GM19239 (cell line): ENCODE measurements at regions not wholly inside any gene's neighbourhood (a gene's known extent, or its start where the extent isn't known, plus 50 kb on each side); places are given as distances from the start of the nearest gene placed in this dataset.

Experiments
- DNase-seq: peaks from one replicate; pipeline ENCODE4 v3.0.0; 2011; ENCODE audit warnings: low spot score; ENCODE audit not compliant: insufficient read length
- FAIRE-seq: peaks from 2 replicates; lab custom pipeline; 2011; peaks lifted over from hg19 to GRCh38; lab: Jason Lieb, UNC

DNA sequence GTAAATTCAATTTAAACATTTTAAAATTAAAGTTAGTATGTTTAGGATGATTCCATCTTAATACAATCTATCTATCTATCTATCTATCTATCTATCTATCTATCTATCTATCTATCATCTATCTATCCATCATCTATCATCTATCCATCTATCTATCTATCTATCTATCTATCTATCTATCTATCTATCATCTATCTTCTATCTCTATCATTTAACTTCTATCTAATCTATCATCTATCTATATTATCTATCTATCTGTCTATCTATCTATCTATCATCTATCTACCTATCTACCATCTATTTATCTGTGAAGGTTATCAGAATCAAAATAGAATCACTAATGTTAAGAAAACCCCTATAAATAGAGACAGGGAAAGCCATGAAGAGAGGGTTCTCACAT, 78.3 kb downstream of the RAMP3 start:
- FAIRE-seq (no peak), DNase-seq (no peak)

DNA sequence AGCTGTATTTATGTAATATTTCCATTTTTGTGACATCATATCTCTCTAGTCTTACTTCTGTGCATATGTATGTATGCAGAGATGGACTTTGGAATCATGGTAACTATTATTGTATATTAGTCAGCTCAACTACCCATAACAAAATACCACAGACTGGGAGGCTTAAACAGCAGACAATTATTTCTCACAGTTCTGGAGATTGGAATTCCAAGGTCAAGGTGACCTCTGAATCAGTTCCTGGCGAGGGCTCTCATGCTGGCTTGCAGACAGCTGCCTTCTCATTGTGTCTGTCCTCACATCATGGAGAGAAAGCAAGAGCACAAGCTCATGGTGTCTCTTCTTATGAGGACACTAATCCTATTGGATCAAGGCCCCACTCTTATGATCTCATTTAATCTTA, 79.1 kb downstream of the RAMP3 start:
- no peak for DNase-seq

DNA sequence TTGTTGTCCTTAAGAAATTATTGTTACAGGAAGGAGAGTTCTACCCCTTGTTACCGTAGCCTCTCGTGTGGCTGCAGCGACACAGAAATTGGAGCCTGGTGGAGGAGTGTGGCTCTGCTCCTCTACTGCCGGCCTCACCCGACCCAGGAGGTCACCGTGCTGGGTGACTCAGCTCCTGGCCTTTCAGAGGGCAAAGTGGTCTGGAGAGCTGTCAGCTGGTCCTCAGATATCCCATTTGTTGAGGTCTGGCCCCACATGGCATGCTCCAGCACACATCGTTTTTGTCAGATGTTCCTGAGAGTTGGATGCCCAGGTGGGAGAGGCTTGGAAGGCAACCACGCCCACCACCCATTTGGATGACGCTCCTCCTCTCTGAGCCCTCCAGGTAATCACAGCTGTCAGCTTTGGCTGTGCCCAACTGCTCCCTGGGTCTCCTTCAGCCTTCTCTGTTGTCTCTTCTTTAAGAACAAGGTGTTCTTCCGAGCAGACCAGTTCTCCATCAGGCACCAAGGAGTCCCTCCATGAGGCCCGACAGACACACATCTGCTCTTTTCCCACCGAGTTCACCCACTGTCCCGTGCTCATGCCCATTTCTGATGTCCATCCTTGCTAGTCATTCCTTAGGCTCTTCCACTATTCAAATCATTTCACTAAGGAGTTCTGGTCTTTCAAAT, 80.3 kb downstream of the RAMP3 start:
- DNase-seq (no peak), FAIRE-seq (no peak)

More for the DNA sequence above, 79.1 kb downstream of the RAMP3 start:
- no peak for FAIRE-seq

DNA sequence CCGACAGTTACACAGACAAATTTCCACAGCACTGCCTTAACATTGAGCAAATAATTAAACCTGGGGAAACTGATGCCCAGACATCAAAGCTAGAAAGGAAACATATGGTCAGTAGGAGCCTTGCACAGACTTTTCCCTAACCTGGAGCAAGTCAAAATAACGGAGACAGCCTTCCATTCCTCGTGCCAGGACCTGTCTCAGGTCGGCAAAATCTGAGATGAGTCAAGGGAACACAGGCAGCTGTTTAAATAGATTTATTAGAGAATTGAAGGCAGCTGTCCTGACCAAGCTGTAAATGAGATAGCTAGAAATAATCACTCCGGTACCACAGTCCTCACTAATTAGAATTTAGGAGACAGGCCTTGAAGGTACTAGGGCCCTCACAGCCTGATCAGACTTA, 81.2 kb downstream of the RAMP3 start:
- FAIRE-seq (no peak), DNase-seq (no peak)

DNA sequence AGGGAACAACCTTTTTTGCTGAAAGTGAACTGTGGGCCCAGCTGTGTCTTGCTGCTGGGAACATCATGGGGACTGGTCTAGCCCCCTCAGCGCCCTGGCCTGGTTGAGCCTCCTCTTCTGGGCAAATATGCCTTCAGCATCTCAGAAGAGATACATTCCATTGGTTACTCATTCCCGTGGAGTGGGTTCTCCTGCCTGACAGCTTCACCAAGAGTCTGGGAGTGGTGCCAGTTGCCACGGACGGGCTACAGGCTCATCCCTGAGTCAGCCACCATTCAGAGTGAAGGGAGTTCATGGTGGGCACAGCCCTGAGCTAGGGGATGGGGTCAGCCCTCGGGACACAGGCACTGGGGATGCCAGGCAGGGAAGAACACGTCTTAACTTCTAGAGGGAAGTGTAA, 81.9 kb downstream of the RAMP3 start:
- FAIRE-seq: no peak
- no peak for DNase-seq

DNA sequence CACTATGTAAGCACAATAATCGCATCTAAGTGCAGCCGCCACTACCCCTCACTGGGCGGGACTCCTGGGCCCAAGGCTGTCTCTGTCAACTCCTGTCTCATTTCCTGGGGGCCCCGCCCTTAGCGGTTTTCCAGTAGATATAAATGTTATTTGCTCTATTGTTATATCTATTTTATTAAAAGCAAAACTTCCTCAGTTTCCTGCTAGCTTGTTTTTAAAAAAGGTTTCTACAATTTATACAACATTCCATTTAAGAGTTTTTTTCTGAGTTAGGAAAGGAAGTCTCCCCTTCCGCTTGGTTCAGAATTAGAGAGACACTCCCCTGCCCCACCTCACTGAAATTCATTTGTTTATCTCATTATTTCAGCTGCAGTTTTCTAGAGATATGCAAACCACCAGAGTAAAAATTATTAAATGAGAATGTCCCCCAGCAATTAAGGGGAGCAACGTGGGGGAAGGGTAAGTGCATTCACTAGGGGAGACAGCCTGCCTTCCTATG, 82.7 kb downstream of the RAMP3 start:
- DNase-seq (no peak), FAIRE-seq (no peak)

DNA sequence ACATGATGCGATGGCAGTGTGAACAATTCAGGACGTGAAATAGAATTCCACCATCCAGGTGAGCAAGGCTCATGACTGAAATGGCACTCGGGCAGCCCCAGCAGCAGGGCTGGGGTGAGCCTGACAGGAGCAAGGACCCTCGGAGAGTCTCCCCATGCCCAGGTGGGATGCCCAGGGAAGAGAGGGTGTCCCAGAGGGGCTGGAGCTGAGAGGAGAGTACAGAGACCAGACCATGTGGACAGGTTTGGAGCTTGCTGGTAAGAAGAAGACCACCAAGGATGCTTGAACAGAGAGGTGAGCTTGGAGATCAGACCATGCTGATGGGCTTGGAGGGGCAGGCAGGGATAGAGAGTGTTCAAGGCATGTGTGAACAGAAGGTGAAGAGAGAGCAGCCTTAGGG, 83.3 kb downstream of the RAMP3 start:
- no peak for DNase-seq
- FAIRE-seq: no peak

DNA sequence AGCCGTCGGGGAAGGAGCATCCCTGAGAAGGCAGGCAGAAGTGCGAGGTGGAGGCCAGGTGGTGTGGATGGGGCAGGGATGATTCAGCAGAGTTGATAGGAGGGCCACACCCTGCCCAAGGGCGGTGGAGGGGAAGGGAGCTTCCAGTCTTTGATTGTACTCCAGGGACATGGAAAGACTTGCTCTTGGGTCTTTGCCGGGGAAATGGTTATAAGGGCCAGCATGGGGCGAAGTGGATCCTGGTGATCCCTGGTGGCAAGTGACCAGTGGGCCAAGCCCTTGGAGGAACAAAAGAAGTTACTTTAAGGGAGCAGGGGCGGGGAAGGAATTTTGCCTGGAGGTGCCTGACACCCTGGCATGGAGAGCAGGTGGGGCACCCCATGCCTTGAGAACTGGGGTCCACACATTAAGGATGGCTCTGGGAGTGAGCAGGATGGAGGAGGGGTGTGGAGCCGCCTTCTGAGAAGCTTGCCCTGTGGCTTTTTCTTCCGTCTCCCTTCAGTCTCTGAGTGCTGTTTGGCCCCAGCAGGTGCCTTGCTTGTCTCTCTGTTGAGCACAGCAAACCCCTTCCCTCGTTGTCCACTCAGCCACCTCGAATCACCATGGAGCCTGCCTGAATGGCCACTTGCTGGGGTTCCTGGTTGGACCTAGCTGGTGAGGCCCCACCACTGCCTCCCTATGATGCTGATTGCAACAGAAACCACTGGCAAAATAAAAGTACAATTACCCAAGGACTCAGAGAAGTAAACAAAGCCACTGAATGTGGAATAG, 83.9 kb downstream of the RAMP3 start:
- DNase-seq (no peak), FAIRE-seq (no peak)

DNA sequence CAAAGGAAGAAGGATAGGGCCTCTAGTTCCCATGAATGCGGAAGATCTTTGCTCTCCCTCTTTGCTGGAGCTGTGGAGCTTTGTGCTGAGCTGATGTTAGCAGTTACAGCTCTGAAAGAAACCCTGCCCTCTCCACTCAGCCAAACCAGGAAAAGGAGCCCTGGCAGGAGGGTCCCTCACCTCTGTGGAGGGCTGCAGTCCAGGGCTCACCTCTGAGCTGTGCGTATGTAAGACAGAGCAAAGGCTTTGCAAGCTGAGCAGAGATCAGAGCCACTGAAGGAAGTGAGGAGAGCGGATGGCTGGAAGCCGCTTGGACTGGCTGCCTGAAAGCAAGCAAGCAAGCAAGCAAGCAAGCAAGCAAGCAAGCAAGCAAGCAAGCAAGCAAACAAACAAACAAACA, 84.7 kb downstream of the RAMP3 start:
- no peak for FAIRE-seq

DNA sequence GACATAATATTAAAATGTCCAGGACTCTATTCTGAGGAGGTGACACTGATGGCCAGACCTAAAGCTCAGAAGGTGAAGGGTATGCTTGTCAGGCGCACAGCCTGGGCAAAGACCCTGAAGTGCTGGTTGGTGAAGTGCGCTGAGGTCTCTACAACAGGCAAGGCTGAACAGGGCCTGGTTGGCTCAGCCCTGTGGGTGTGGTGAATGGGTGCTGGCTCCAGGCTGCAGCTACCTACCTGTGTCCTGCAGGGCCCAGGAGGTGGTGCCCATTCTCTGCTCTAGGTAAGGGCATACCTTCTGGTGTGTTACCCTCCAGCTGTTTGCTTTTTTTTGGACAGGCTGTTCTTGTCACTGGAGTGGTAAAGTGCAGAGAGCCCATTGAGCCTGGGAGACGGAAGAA, 85.1 kb downstream of the RAMP3 start:
- FAIRE-seq: no peak

More for the DNA sequence above, 84.7 kb downstream of the RAMP3 start:
- DNase-seq: no peak

DNA sequence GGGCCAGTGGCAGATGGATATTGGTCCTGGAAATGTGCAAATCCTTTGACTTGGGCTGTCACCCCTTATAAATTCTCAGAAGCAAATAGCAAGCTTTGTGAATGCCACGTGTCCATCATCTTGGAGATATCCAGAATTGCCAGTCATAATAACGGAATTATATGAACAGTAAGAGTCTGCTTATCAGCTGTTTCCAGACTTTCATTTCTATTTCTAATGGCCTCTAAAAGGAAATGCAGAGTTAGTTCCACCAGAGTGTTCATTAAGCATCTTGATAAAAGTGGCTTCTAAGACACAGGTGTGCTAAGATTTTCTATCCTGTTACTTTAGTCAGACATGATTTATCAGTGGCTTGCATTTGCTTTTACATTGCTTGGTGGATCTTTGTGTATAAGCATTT, 87.4 kb downstream of the RAMP3 start:
- DNase-seq (no peak), FAIRE-seq (no peak)

More for the DNA sequence above, 85.1 kb downstream of the RAMP3 start:
- DNase-seq: no peak

DNA sequence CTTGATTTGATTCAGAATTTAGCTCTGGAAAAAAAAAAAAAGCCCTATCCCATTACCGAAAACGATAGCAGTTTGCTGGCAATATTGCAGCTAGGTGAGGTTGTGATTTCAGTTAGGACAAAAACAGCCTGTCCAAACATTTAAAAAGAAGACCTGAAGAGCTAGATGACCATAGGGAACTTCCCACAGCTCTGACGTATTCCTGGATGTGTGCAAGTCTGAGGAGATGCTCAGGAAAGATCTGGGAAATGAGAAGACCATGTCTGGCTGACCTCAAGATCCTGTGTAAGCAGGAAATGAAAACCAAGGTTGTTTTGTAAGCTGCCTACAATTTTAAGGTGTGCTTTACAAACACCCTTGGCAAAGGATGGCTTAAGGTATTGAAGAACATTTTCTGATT, 88.7 kb downstream of the RAMP3 start:
- FAIRE-seq: no peak

DNA sequence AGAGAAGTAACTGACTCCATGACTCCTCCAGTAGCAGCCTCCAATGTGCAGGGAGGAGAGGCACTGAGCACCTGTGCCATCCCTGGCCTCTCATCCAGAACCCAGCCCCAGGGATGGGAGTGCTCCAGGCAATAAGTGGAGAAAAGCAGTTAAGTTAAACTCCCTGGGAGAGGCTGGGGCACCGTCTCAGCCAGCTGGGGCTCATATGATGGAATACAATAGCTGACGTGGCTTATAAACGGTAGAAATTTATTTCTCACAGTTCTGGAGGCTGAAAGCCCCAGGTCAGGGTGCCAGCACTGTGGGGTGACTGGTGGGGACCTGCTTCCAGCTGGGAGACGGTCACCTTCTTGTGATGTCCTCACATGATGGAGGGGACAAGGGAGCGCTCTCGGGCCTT, 94.7 kb downstream of the RAMP3 start:
- no peak for FAIRE-seq
- DNase-seq: no peak

More for the DNA sequence above, 88.7 kb downstream of the RAMP3 start:
- no peak for DNase-seq

DNA sequence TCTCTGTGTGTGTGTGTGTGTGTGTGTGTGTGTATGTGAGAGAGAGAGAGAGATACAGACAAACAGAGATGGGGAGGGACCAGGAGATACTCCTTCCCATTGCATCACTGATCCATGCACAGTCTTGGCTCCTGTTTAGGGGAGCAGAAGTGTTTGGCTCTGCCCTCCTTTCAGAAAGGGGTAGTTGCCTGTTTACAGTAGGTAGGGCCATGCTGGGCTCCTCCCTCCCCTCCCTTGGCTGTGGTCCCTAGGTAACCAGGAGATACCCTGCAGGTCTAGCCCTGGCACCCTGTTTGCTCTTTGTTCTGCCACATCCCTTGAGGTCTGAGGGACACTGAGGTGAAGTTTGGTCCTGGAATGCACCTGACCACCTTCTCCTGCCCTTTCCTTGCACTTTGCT, 95.3 kb downstream of the RAMP3 start:
- DNase-seq (no peak), FAIRE-seq (no peak)

DNA sequence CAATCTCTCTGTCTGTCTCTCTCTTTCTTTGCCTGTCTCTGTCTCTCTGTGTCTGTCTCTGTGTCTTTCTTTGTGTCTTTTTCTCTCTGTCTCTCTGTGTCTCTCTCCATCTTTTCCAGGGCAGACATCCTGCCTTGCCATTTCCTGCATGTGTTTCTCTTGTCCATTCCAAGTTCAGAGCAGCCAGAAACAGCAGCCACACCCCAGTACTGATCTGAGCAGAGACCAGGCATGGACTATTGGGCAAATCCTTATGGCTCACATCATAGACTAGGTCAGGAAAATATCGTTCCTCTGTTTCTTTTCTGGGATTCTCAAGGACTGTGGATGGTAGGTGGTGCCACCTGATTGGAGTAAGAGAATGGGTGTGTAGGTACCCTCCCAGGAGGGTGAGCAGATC, 95.8 kb downstream of the RAMP3 start:
- no peak for FAIRE-seq

DNA sequence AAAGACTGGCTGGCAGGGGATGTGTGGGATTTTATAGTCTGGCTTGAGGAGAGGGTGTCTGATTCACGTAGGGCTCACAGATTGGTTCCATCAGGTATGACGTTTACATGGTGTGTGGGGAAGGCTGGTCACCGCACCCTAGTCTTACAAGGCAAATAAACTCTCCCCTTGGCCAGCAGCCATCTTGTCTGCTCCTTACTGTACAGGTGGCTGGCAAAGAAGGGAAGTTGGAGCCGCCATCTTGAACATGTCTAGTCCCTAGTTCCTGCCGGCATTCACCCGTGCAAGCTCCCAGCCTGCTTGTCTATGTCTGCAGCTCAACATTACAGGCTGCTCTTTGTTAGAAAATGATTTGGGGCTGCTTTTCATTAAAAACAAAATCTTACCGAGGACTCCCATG, 97.6 kb downstream of the RAMP3 start:
- FAIRE-seq (no peak), DNase-seq (no peak)

More for the DNA sequence above, 95.8 kb downstream of the RAMP3 start:
- no peak for DNase-seq

DNA sequence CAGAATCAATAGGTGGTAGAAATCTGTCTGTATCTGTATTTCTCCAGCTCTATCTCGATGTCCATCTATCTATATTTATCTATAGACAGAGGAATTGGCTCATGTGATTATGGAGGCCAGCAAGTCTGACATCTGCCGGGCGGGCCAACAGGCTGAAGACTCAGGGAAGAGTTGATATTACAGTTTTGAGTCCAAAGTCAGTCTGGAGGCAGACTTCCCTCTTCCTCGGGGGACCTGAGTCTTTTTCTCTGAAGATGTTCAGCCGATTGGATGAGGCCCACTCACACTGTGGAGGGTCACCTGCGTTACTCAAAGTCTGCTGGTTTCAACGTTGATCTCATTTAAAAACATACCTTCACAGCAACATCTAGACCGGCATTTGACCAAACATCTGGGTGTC, 98.7 kb downstream of the RAMP3 start:
- DNase-seq: no peak
- FAIRE-seq: no peak

DNA sequence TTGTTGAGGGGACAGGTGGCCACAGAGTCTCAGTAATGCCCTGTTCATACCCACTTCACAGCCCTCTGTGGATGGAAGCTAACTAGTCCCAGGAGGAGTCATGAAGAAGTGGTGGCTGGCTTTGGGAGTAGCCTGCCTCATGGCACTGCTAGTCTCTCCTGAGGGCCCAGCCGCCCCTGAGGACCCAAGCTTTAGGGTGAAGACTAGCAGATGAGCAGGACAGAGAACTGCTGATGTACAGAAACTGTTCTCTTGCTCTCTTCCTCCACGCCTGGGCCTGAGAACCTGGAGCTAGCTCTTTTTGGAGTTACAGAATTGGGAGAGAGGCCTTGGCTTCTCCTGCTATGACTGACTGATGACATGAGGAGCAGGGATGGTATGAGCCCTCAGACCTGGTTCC, 99.2 kb downstream of the RAMP3 start:
- FAIRE-seq (no peak), DNase-seq (no peak)

DNA sequence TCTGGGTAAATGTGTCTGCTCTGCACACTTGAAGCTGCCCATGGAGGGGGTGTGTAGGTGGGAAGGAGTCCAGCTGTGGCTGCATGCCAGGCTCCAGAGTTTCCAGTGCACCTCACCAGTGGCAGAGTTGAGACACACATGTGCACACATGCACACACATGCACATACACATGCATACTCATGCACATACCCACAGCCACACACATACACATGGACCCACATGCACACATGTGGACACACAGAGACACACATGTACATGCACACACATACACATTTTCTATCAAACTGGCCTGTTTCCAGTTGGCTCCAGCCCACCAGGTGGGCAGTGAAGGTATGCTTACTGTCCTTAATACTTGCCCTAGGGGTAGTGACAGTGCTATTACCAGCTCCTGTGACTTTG, 99.7 kb downstream of the RAMP3 start:
- FAIRE-seq: no peak
- no peak for DNase-seq

DNA sequence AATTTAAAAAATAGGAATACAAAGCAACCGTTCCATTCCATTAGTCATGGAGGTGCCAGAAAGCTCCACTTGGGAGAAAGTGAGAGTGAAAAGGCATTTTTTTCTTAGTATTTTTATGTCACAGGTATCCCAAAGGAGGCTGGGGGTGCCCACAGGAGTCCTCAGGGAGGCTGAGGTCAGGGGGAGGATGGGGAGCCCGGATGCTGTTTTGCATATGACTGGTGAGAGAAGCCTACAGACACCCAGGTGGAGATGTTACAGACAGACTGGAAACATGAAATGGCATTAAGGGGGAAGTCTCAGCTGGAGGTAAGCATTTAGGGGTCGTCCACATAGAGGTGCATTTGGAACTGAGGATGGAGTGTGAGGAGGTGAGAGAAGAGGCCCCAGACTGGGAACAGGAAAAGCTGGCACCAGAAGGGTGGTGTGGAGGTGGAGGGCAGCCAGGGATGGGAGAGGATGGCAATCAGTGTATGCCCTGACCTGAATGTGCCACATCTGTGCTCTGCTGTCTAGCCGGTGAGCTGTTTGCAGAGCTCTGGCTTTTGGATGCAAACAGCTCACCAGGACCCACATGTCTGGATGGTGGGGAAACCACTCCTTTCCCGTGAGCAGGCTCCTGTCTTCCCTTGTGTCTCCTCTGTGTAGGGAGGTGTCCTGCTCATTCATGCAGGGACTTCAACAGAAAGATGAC, 101.1 kb downstream of the RAMP3 start:
- DNase-seq (no peak), FAIRE-seq (no peak)

DNA sequence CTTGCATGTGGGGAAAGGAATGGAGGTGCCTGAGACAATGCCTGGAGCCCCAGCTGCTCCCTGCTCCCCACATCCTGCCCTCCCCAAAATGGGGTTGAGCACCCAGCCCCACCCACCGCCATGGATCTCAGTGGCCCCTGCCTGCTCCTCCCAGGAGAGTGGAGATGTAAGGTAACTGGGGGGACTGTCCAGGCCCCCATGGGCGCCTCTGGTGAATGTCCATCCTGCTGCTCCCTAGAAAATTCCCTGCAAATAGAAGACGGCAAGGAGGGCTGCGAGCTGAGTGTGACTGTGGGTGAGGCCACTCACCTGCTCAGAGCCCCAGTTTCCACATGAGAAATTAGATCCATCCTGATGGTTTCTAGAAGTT, 101.6 kb downstream of the RAMP3 start:
- FAIRE-seq (no peak), DNase-seq (no peak)
